OCI-LY3 (cell line): ENCODE measurements at regions not wholly inside any gene's neighbourhood (a gene's known extent, or its start where the extent isn't known, plus 50 kb on each side); places are given as distances from the start of the nearest gene placed in this dataset.

Experiments used
- EZH2phosphoT487 ChIP-seq: fragments of 200-600 bp; shearing (Covaris generic); IDR thresholded peaks from 2 replicates; pipeline ENCODE4 v1.6.1; 2018; ENCODE audit warnings: antibody characterized with exemption, mixed run types, low read depth
- TF ChIP-seq, protein P1 (sequence below): fragments of 200-600, 300-600 bp; sonication (generic); IDR thresholded peaks from 2 replicates; pipeline ENCODE4 v1.5.1; 2014; ENCODE audit warnings: antibody characterized with exemption, low read length, low read depth

DNA sequence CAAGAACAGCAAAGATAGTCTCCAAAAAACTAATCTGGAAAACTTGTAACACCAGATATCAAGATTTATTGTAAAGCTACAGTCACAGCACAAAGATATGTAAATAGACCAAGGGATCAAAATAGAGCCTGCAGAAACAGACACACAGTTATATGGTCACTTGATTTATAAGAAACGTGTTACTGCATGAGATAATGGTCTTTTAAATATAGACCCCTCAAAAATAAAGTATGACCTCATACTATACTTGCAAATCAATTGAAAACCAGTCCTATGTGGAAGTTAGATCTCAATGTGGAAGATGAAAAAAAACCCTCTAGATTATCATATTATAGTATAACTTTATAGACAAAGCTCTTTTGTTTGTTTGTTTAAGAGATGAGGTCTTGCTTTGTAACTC, 247.3 kb upstream of the CNR1 start:
- TF ChIP-seq, protein P1, sequence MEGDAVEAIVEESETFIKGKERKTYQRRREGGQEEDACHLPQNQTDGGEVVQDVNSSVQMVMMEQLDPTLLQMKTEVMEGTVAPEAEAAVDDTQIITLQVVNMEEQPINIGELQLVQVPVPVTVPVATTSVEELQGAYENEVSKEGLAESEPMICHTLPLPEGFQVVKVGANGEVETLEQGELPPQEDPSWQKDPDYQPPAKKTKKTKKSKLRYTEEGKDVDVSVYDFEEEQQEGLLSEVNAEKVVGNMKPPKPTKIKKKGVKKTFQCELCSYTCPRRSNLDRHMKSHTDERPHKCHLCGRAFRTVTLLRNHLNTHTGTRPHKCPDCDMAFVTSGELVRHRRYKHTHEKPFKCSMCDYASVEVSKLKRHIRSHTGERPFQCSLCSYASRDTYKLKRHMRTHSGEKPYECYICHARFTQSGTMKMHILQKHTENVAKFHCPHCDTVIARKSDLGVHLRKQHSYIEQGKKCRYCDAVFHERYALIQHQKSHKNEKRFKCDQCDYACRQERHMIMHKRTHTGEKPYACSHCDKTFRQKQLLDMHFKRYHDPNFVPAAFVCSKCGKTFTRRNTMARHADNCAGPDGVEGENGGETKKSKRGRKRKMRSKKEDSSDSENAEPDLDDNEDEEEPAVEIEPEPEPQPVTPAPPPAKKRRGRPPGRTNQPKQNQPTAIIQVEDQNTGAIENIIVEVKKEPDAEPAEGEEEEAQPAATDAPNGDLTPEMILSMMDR: no peak
- TF ChIP-seq EZH2phosphoT487: no peak
